ENCODE measurements at regions not wholly inside any gene's neighbourhood (a gene's known extent, or its start where the extent isn't known, plus 50 kb on each side); places are given as distances from the start of the nearest gene placed in this dataset.

- TF ChIP-seq CTCF (IDR thresholded peaks at IDR 0.05; ENCODE audit: low read length) (no peak), EZH2 (IDR thresholded peaks at IDR 0.05; ENCODE audit: borderline replicate concordance, low read length) (no peak)
Measured at GRCh38 chr6:140317950-140318349, 943.5 kb upstream of the CITED2 start.
